ENCODE measurements at regions not wholly inside any gene's neighbourhood (a gene's known extent, or its start where the extent isn't known, plus 50 kb on each side); places are given as distances from the start of the nearest gene placed in this dataset.

DNA sequence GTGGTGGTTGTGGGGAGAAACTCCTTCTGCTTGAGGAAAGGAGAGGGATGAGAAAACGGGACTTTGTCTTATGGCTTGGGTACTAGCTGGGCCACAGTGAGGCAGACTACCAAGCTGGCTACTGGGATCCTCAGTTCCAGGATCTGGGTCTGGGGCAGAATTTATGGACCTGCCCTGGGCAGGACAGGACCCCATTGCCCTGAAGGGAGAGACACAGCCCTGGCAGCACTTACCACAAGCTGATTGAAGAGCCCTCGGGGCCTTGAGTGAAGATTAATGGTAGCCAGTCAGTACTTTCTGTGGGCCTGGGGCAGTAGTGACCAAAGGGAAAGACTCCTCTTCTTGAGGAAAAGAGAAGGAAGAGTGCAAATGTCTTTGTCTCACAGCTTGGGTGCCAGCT is 799.7 kb downstream of the SI start:
- no peak for DNase-seq
- H3K4me1 Mint-ChIP-seq (ENCODE audit: low read depth) = no peaks in the 10 kb centered on the region
- H3K36me3 Mint-ChIP-seq (ENCODE audit: low read depth) = no peaks in the 10 kb centered on the region
- POLR2A ChIA-PET = no interaction called here
- H3K9me3 Mint-ChIP-seq (ENCODE audit: insufficient read depth) = peaks cover 25% of the 10 kb centered on the region
- no peak overlapping the region for H3K27ac Mint-ChIP-seq
- no peak overlapping the region for H3K4me3 Mint-ChIP-seq
- CTCF ChIA-PET = no interaction called here
- no peak for ATAC-seq
- no peaks in the 10 kb centered on the region for H3K27me3 Mint-ChIP-seq (ENCODE audit: low read depth)

DNA sequence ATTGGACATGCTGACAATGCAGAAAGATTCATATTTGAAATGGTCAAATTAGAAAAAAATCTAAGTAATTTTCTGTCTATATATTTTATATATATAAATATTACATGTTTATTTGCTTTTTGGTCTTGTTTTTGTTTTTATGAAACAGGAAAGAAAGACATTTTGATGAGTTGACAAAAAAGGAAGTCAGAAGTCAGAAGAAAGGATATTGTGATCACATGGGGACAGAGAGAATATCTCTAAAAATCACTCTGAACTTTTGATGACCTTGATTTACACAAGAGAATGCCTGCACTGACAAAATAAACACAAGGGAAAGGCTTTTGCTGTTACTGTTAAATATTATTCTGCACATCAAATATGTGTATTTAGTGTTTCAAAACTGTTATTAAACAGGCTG is 811.2 kb downstream of the SI start:
- CTCF ChIA-PET = no interaction called here
- ATAC-seq = no peak
- Mint-ChIP-seq H3K4me1 (ENCODE audit: low read depth) (no peaks in the 10 kb centered on the region), H3K27ac (no peak overlapping the region), H3K36me3 (ENCODE audit: low read depth) (no peaks in the 10 kb centered on the region), H3K9me3 (ENCODE audit: insufficient read depth) (peaks cover 4% of the 10 kb centered on the region), H3K4me3 (no peak overlapping the region), H3K27me3 (ENCODE audit: low read depth) (no peaks in the 10 kb centered on the region)
- no peak for DNase-seq
- POLR2A ChIA-PET = no interaction called here

DNA sequence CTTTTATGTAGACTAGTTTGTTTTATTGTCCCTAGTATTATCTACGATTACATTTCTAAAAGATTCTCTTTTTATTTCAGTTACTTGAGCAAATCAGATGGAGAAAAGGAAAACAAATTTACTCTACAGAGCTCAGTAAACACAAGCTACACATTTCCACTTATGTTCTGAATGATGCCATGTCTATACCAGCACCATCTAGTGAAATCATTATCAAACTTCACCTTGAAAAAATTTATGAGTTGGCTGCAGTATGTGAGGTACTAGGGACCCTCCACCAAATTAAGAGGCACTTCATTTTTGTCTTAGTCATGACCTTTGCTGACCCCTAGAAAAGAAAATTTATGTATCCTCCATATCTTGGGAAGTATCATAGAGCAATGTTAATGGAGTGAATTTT is 827.4 kb downstream of the SI start:
- Mint-ChIP-seq H3K27me3 (ENCODE audit: low read depth) (no peaks in the 10 kb centered on the region), H3K4me1 (ENCODE audit: low read depth) (no peaks in the 10 kb centered on the region), H3K36me3 (ENCODE audit: low read depth) (no peaks in the 10 kb centered on the region), H3K27ac (no peak overlapping the region), H3K9me3 (ENCODE audit: insufficient read depth) (peaks cover 4% of the 10 kb centered on the region), H3K4me3 (no peak overlapping the region)
- POLR2A ChIA-PET = no interaction called here
- DNase-seq = no peak
- CTCF ChIA-PET = no interaction called here
- ATAC-seq = no peak

DNA sequence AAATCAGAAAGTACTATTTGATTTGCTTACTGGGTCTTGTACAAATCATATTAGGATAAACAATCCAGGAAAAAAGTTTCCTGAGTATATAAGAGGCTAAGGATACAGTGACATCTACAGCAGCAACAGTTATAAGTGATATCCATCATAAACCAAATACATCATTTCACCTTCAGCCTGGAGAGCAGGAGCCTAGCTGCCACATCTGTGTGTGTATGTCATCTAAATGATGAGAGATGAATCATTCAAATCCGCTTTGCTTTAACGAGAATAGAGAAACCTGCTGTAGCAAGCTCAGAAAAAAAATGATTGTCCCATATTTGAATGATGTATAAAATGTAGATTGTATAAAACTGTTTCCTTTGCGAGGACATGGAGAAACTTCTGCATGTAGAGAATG is 841.4 kb downstream of the SI start:
- Mint-ChIP-seq H3K27me3 (ENCODE audit: low read depth) (no peaks in the 10 kb centered on the region), H3K4me3 (no peak overlapping the region), H3K9me3 (ENCODE audit: insufficient read depth) (peaks cover 11% of the 10 kb centered on the region), H3K36me3 (ENCODE audit: low read depth) (no peaks in the 10 kb centered on the region), H3K4me1 (ENCODE audit: low read depth) (no peaks in the 10 kb centered on the region), H3K27ac (no peak overlapping the region)
- no peak for DNase-seq
- POLR2A ChIA-PET = no interaction called here
- no peak for ATAC-seq
- CTCF ChIA-PET = no interaction called here

DNA sequence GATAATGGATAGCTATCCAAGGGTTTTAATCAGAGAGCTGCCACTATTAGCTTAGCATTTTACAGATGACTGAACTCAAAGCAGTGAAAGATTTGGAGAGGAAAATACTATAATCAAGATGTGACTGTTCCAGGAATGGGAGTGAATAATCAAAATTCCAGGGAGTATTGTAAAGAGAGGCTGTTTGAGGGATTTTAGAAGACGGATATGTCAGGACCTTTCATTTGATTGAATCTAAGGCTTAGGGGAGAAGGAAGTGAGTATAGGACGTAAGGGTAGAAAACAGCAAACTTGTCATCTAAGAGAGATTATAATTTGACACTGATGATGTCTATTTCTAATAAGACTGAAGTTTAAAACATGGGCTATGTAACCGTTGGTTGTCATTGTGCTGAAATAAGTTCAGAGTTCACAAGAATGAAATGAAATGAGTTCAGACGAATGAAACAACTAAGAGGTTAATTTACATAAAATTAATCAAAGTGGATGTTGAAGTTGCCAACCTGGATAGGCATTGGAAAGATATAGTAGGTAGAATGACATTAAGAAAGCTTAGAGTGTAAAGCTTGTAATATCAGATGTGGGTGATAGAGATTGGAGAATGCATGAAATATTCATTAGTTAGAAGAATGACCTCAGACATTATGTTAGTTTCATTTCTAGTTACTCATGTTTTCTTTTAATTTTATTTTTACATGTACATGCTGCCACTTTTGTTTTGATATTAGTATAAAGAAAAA is 842.8 kb downstream of the SI start:
- ChIA-PET CTCF (no interaction called here), POLR2A (no interaction called here)
- H3K27me3 Mint-ChIP-seq (ENCODE audit: low read depth) = no peaks in the 10 kb centered on the region
- H3K9me3 Mint-ChIP-seq (ENCODE audit: insufficient read depth) = peaks cover 11% of the 10 kb centered on the region
- ATAC-seq = no peak
- H3K4me3 Mint-ChIP-seq = no peak overlapping the region
- no peaks in the 10 kb centered on the region for H3K36me3 Mint-ChIP-seq (ENCODE audit: low read depth)
- no peaks in the 10 kb centered on the region for H3K4me1 Mint-ChIP-seq (ENCODE audit: low read depth)
- H3K27ac Mint-ChIP-seq = no peak overlapping the region
- DNase-seq = no peak

DNA sequence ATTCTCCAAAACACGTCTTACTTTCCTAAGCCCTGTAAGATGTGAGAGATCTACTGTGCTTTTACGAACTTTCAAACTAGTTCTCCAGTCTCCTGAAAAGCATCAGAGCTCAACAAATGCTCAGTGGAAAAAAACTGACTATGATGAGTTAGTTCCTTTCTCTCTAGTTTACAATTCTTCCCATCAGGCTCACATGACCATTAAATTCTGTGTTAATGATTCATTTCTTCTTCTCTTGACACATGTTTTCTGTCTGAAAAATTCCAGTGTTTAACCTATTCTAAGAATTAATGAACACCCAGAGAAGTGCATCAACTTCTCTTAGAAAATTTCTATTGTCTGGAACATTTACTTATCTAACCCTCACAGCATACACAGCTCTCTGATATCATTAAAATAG is 844.3 kb downstream of the SI start:
- Mint-ChIP-seq H3K27me3 (ENCODE audit: low read depth) (no peaks in the 10 kb centered on the region), H3K9me3 (ENCODE audit: insufficient read depth) (peaks cover 9% of the 10 kb centered on the region), H3K4me1 (ENCODE audit: low read depth) (no peaks in the 10 kb centered on the region), H3K36me3 (ENCODE audit: low read depth) (no peaks in the 10 kb centered on the region), H3K27ac (no peak overlapping the region), H3K4me3 (no peak overlapping the region)
- no peak for ATAC-seq
- DNase-seq = no peak
- CTCF ChIA-PET = no interaction called here
- POLR2A ChIA-PET = no interaction called here

DNA sequence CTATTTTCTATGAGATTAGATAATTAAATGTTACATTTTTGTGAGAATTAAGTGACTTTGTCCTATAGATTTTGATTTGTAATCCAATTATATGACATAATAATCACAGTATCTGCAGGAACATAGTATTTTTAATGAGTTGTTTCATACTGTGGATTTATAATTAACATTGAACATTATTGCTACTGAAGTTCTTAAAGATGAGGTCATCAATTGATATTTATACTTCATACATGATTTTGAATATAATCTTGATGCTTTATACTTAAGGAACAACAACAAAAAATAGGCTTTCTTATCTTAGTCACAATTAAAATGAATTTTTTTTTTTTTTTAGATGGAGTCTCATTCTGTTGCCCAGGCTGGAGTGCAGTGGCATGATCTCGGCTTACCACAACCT is 846.6 kb downstream of the SI start:
- Mint-ChIP-seq H3K36me3 (ENCODE audit: low read depth) (no peaks in the 10 kb centered on the region), H3K4me3 (no peak overlapping the region), H3K9me3 (ENCODE audit: insufficient read depth) (peaks cover 4% of the 10 kb centered on the region), H3K27me3 (ENCODE audit: low read depth) (no peaks in the 10 kb centered on the region), H3K4me1 (ENCODE audit: low read depth) (no peaks in the 10 kb centered on the region), H3K27ac (no peak overlapping the region)
- DNase-seq = no peak
- POLR2A ChIA-PET = no interaction called here
- no peak for ATAC-seq
- CTCF ChIA-PET = no interaction called here

DNA sequence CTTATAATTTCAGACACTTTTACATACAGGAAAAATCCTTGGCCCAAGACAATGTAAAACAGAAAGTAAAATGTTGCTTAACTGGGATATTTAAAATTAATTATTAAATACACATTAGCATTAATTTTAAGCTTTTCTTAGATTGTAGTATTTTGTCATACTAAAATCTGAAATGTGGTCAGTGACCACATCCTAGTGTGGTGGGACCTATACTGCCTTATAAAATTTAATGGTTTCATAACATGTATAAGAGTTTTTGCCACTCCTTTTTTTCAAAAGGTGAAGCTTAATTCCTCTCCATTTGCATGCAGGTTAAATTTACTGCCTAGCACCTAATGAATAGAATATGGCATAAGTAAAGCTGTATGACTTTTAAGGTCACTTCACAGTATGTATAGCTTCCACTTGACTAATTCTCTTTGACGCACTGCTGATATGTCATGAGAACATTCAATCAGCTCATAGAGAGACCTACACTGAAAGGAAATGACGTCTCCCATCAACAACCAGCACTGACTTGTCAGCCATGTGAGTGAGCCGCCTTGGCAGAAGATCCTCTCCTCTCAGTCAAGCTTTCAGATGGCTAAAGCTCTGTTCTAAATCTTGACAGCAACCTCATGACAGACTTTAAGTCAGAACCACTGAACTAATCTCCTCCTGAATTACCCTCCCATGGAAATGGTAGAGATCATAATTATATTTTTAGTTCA is 847.8 kb downstream of the SI start:
- ChIA-PET CTCF (no interaction called here), POLR2A (no interaction called here)
- Mint-ChIP-seq H3K9me3 (ENCODE audit: insufficient read depth) (peaks cover 4% of the 10 kb centered on the region), H3K4me3 (no peak overlapping the region), H3K36me3 (ENCODE audit: low read depth) (no peaks in the 10 kb centered on the region), H3K27ac (no peak overlapping the region), H3K4me1 (ENCODE audit: low read depth) (no peaks in the 10 kb centered on the region), H3K27me3 (ENCODE audit: low read depth) (no peaks in the 10 kb centered on the region)
- DNase-seq (no peak), ATAC-seq (no peak)

DNA sequence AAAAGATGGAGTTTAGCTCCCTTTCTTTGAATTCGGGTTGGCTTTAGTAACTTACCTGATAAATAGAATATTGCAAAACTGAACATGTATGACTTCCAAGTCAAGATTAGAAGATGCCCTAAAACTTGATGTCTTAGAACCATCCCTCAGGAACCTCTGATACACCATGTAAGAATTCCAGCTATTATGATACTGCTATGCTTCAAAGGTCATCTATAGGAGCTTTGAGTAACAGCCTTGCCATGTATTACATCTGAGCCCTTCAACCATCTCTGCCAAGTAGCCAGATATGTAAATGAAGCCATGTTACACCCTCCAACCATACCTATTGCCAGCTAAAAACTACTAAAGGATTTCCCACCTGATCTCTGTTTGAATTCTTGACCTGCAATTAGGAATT is 854.2 kb downstream of the SI start:
- ATAC-seq = no peak
- Mint-ChIP-seq H3K4me1 (ENCODE audit: low read depth) (no peaks in the 10 kb centered on the region), H3K4me3 (no peak overlapping the region), H3K9me3 (ENCODE audit: insufficient read depth) (peaks cover 10% of the 10 kb centered on the region), H3K36me3 (ENCODE audit: low read depth) (no peaks in the 10 kb centered on the region), H3K27me3 (ENCODE audit: low read depth) (no peaks in the 10 kb centered on the region), H3K27ac (no peak overlapping the region)
- DNase-seq = no peak
- ChIA-PET POLR2A (no interaction called here), CTCF (no interaction called here)

DNA sequence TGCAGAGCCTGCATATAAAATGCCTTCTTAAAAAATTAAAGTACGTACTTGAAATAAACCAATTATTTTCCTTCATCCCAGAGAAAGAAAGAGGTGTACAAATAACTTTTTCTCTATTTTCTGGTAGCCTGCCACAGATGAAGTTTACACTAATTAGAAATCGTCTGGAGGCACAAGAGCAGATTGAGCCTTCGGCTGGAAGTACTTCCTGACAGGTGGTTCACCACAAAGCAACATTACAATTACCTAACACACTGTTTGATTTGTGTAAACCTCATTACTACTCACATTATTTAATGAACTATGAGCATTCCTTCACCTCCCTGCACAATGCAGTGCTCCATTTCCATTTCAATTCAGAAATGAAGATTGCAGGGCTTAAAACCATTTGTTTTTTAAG is 856.1 kb downstream of the SI start:
- DNase-seq (no peak), ATAC-seq (no peak)
- Mint-ChIP-seq H3K36me3 (ENCODE audit: low read depth) (no peaks in the 10 kb centered on the region), H3K4me3 (no peak overlapping the region), H3K27me3 (ENCODE audit: low read depth) (no peaks in the 10 kb centered on the region), H3K9me3 (ENCODE audit: insufficient read depth) (peaks cover 18% of the 10 kb centered on the region), H3K27ac (no peak overlapping the region), H3K4me1 (ENCODE audit: low read depth) (no peaks in the 10 kb centered on the region)
- CTCF ChIA-PET = no interaction called here
- POLR2A ChIA-PET = no interaction called here

DNA sequence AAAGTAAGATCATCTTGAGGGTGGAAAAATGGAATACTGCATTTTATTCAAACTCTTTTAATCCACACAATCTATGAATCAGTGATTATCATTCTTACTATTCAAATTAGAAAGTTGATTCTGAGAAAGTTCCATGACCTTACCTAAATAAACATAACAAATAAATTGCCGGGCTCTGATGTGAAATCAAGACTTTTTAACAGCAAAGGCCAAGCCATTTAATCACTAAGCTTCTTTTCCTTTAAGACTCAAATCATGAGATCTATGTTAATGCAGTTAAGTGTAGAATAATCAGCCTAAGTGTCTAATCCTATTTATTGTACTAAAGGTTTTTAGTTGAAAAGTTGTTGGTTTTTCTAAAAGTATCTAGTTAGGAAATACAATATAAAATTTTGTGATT is 857.0 kb downstream of the SI start:
- no peaks in the 10 kb centered on the region for H3K4me1 Mint-ChIP-seq (ENCODE audit: low read depth)
- H3K27ac Mint-ChIP-seq = no peak overlapping the region
- H3K36me3 Mint-ChIP-seq (ENCODE audit: low read depth) = no peaks in the 10 kb centered on the region
- no peaks in the 10 kb centered on the region for H3K27me3 Mint-ChIP-seq (ENCODE audit: low read depth)
- peaks cover 18% of the 10 kb centered on the region for H3K9me3 Mint-ChIP-seq (ENCODE audit: insufficient read depth)
- ChIA-PET POLR2A (no interaction called here), CTCF (no interaction called here)
- H3K4me3 Mint-ChIP-seq = no peak overlapping the region
- DNase-seq (no peak), ATAC-seq (no peak)

DNA sequence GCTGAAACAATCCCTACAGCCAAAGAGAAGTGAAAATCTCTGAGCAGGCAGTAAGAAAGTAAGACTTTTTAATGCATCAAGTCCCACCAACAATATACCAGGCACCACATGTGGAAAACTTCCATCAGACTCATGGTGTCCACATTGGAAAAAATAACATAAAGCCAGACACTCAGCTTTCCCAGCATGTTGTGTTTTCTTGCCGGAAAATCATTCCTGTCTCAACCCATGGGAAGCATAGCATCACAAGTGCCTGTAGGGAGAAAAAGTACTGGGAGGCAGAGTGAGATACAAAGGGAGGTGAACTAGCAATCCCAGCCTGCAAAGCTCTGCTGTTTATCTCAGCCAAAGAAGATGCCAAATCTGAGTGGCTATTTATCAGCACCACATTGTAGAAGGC is 868.9 kb downstream of the SI start:
- Mint-ChIP-seq H3K4me1 (ENCODE audit: low read depth) (no peaks in the 10 kb centered on the region), H3K4me3 (no peak overlapping the region), H3K27ac (no peak overlapping the region), H3K9me3 (ENCODE audit: insufficient read depth) (peaks cover 3% of the 10 kb centered on the region), H3K36me3 (ENCODE audit: low read depth) (no peaks in the 10 kb centered on the region), H3K27me3 (ENCODE audit: low read depth) (no peaks in the 10 kb centered on the region)
- ATAC-seq = no peak
- no peak for DNase-seq
- CTCF ChIA-PET = no interaction called here
- POLR2A ChIA-PET = no interaction called here

DNA sequence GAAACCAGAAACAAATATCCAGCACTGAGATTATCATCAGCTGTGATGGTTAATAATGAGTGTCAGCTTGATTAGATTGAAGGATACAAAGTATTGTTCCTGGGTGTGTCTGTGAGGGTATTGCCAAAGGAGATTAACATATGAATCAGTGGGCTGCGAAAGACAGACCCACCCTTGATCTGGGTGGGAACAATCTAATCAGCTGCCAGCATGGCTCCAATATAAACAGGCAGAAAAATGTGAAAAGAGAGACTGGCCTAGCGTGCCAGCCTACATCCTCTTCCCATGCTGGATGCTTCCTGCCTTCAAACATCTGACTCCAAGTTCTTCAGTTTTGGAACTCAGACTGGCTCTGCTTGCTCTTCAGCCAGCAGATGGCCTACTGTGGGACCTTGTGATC is 869.5 kb downstream of the SI start:
- no peaks in the 10 kb centered on the region for H3K4me1 Mint-ChIP-seq (ENCODE audit: low read depth)
- H3K27me3 Mint-ChIP-seq (ENCODE audit: low read depth) = no peaks in the 10 kb centered on the region
- peaks cover 3% of the 10 kb centered on the region for H3K9me3 Mint-ChIP-seq (ENCODE audit: insufficient read depth)
- no peak overlapping the region for H3K27ac Mint-ChIP-seq
- no peaks in the 10 kb centered on the region for H3K36me3 Mint-ChIP-seq (ENCODE audit: low read depth)
- no peak for ATAC-seq
- ChIA-PET POLR2A (no interaction called here), CTCF (no interaction called here)
- no peak for DNase-seq
- no peak overlapping the region for H3K4me3 Mint-ChIP-seq

Data from activated CD8-positive, alpha-beta T cell treated with anti-CD3 and anti-CD28 coated beads, Interleukin-2, amount 10 ng/mL, durations not matched to agents 7 days and 5 days (primary cell).